ENCODE measurements at regions not wholly inside any gene's neighbourhood (a gene's known extent, or its start where the extent isn't known, plus 50 kb on each side); places are given as distances from the start of the nearest gene placed in this dataset.

DNA sequence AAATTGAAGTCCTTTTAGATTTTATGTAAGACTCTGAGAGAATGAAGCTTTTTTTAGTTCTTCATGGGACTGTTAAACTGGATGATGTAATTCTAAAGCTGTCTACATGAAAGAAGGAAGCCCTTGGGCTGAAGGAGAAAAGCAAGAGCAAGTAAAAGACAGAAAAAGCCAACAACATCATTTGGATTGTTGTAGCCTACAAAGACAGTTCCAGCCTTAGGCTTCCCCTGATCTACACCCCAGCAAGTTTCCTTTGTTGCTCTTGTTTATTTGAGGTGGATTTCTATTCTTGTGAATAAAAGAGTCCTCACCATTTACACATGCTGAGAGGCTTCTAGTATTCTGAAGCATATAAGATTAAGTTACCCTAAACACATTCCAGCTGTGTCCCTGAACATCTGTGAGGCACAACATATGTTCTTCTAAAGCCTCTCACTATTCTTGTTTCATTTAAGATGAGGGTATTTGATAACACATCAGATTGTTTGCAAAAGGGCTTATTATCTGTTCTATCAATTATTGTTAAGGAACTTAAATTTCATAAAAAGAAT lies 377.8 kb downstream of the LNPK start:
- H3K27me3 Mint-ChIP-seq (ENCODE audit: insufficient read depth): no peaks in the 10 kb centered on the region

DNA sequence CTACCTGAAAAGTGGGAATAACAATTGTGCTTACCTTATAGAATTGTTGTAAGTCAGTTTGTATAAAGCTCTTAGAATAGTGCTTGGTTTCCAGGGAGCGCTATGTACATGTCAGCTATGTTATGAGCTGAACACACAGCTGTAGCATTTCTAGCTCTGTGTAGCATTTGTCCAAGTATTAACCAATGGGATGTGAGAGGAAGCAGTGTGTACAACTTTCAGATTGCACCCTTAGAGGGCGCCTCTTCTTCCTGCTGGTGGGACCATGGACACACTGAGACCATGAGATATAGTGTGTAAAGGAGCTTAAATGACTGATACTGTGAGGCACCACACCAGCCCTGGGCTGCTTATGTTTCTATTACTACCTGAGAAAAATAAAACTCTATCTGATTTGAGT lies 380.2 kb downstream of the LNPK start:
- TF ChIP-seq, protein P1, sequence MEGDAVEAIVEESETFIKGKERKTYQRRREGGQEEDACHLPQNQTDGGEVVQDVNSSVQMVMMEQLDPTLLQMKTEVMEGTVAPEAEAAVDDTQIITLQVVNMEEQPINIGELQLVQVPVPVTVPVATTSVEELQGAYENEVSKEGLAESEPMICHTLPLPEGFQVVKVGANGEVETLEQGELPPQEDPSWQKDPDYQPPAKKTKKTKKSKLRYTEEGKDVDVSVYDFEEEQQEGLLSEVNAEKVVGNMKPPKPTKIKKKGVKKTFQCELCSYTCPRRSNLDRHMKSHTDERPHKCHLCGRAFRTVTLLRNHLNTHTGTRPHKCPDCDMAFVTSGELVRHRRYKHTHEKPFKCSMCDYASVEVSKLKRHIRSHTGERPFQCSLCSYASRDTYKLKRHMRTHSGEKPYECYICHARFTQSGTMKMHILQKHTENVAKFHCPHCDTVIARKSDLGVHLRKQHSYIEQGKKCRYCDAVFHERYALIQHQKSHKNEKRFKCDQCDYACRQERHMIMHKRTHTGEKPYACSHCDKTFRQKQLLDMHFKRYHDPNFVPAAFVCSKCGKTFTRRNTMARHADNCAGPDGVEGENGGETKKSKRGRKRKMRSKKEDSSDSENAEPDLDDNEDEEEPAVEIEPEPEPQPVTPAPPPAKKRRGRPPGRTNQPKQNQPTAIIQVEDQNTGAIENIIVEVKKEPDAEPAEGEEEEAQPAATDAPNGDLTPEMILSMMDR (conservative IDR thresholded peaks at IDR 0.05): peak; percentile 48
- Histone ChIP-seq H3K27ac (ENCODE audit: low read depth, low read length) (no peak overlapping the region), H3K4me1 (ENCODE audit: control insufficient read depth, insufficient read depth, low read length) (no peaks in the 10 kb centered on the region), H3K36me3 (ENCODE audit: control insufficient read depth, insufficient read depth, low read length) (no peaks in the 10 kb centered on the region), H3K9me3 (ENCODE audit: control insufficient read depth, low read length) (no peaks in the 10 kb centered on the region), H3K9ac (ENCODE audit: extremely low read depth, low read length, poor library complexity, severe bottlenecking) (no peak overlapping the region), H3K27me3 (ENCODE audit: control insufficient read depth, insufficient read depth, low read length, poor library complexity, severe bottlenecking) (no peaks in the 10 kb centered on the region), H3K4me3 (ENCODE audit: low read length) (no peak overlapping the region)
- H3K36me3 Mint-ChIP-seq (ENCODE audit: low read depth): no peaks in the 10 kb centered on the region
- peaks cover 2% of the 10 kb centered on the region for H3K9me3 Mint-ChIP-seq
- DNase-seq: no peak
- WGBS, 2 experiments (ENCODE audit: insufficient coverage in 1 of 2, insufficient read length in 1 of 2): 80 to 83% methylated on average over 1 to 2 of the region's 2 CpGs
- H3K27ac Mint-ChIP-seq: no peak overlapping the region
- no peak overlapping the region for H3K4me3 Mint-ChIP-seq
- no peaks in the 10 kb centered on the region for H3K27me3 Mint-ChIP-seq (ENCODE audit: insufficient read depth)
- H3K4me1 Mint-ChIP-seq: peaks cover 14% of the 10 kb centered on the region

More for the DNA sequence above, 377.8 kb downstream of the LNPK start:
- H3K36me3 Mint-ChIP-seq (ENCODE audit: low read depth): no peaks in the 10 kb centered on the region
- Histone ChIP-seq H3K27me3 (ENCODE audit: control insufficient read depth, insufficient read depth, low read length, poor library complexity, severe bottlenecking) (no peaks in the 10 kb centered on the region), H3K4me3 (ENCODE audit: low read length) (no peak overlapping the region), H3K9ac (ENCODE audit: extremely low read depth, low read length, poor library complexity, severe bottlenecking) (no peak overlapping the region), H3K4me1 (ENCODE audit: control insufficient read depth, insufficient read depth, low read length) (no peaks in the 10 kb centered on the region), H3K36me3 (ENCODE audit: control insufficient read depth, insufficient read depth, low read length) (no peaks in the 10 kb centered on the region), H3K27ac (ENCODE audit: low read depth, low read length) (no peak overlapping the region), H3K9me3 (ENCODE audit: control insufficient read depth, low read length) (peaks cover 8% of the 10 kb centered on the region)
- peaks cover 21% of the 10 kb centered on the region for H3K4me1 Mint-ChIP-seq
- H3K4me3 Mint-ChIP-seq: no peak overlapping the region
- peaks cover 6% of the 10 kb centered on the region for H3K9me3 Mint-ChIP-seq
- H3K27ac Mint-ChIP-seq: no peak overlapping the region
- TF ChIP-seq, protein P1 (conservative IDR thresholded peaks at IDR 0.05): no peak
- DNase-seq: no peak

DNA sequence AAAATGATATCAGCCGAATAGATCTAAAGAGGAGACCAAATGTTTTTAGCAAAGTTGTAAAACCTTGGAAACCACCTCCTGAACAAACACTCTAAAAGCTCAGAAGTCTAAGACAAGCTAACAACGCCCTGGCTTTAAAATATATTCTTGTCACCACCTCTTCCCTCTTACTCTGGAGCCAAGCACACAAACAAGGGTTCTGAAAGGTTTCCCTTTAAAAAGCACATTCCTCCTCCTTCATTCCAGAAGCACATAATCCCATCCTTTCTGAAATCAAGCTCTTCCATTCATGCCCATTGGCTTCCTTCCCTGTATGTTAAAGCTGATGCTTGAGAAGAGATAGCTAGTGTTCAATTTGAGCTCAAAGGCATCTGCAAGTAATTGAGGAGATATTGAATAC lies 382.0 kb downstream of the LNPK start:
- 80 to 87% methylated on average over 2 of the region's 2 CpGs for WGBS, 2 experiments (ENCODE audit: insufficient coverage in 1 of 2, insufficient read length in 1 of 2)
- TF ChIP-seq, protein P1 (conservative IDR thresholded peaks at IDR 0.05): no peak
- H3K4me3 Mint-ChIP-seq: no peak overlapping the region
- peaks cover 8% of the 10 kb centered on the region for H3K4me1 Mint-ChIP-seq
- Histone ChIP-seq H3K9ac (ENCODE audit: extremely low read depth, low read length, poor library complexity, severe bottlenecking) (no peak overlapping the region), H3K4me1 (ENCODE audit: control insufficient read depth, insufficient read depth, low read length) (no peaks in the 10 kb centered on the region), H3K36me3 (ENCODE audit: control insufficient read depth, insufficient read depth, low read length) (no peaks in the 10 kb centered on the region), H3K27me3 (ENCODE audit: control insufficient read depth, insufficient read depth, low read length, poor library complexity, severe bottlenecking) (no peaks in the 10 kb centered on the region), H3K27ac (ENCODE audit: low read depth, low read length) (no peak overlapping the region), H3K9me3 (ENCODE audit: control insufficient read depth, low read length) (no peaks in the 10 kb centered on the region), H3K4me3 (ENCODE audit: low read length) (no peak overlapping the region)
- no peak overlapping the region for H3K27ac Mint-ChIP-seq
- no peak for DNase-seq
- no peaks in the 10 kb centered on the region for H3K36me3 Mint-ChIP-seq (ENCODE audit: low read depth)
- no peaks in the 10 kb centered on the region for H3K27me3 Mint-ChIP-seq (ENCODE audit: insufficient read depth)
- H3K9me3 Mint-ChIP-seq: peaks cover 2% of the 10 kb centered on the region

All from endodermal cell (in vitro differentiated cells).